IMR-90 (cell line): ENCODE measurements at regions not wholly inside any gene's neighbourhood (a gene's known extent, or its start where the extent isn't known, plus 50 kb on each side); places are given as distances from the start of the nearest gene placed in this dataset.

Experiments used
- CEBPB ChIP-seq: IDR thresholded peaks from 2 replicates; pipeline ENCODE4 v1.6.1; 2012; ENCODE audit warnings: low read depth, low read length, improper control_type of control experiment
- FOS ChIP-seq: fragments of 150-350 bp; IDR thresholded peaks from 2 replicates; pipeline ENCODE4 v1.6.1; 2016; ENCODE audit warnings: low read depth, low read length
- MAFK ChIP-seq: IDR thresholded peaks from 2 replicates; pipeline ENCODE4 v1.6.1; 2012; ENCODE audit warnings: low read depth, low read length, improper control_type of control experiment
- MAZ ChIP-seq: IDR thresholded peaks from 2 replicates; pipeline ENCODE4 v1.6.1; 2012; ENCODE audit warnings: low read depth, mild to moderate bottlenecking, low read length, improper control_type of control experiment, moderate library complexity, borderline replicate concordance
- MXI1 ChIP-seq: IDR thresholded peaks from 2 replicates; pipeline ENCODE4 v1.6.1; 2012; ENCODE audit warnings: low read depth, mild to moderate bottlenecking, low read length, moderate library complexity, borderline replicate concordance
- NFE2L2 ChIP-seq: fragments of 150-350 bp; IDR thresholded peaks from 2 replicates; pipeline ENCODE4 v1.6.1; 2016; ENCODE audit warnings: low read depth, mild to moderate bottlenecking, low read length
- POLR2A ChIP-seq: IDR thresholded peaks from 2 replicates; pipeline ENCODE4 v1.6.1; 2012; ENCODE audit warnings: mild to moderate bottlenecking, low read depth, low read length
- RAD21 ChIP-seq: IDR thresholded peaks from 2 replicates; pipeline ENCODE4 v1.6.1; 2012; ENCODE audit warnings: low read length, improper control_type of control experiment
- RCOR1 ChIP-seq: IDR thresholded peaks from 2 replicates; pipeline ENCODE4 v1.6.1; 2012; ENCODE audit warnings: mild to moderate bottlenecking, low read length, improper control_type of control experiment; ENCODE audit not compliant: insufficient replicate concordance
- RFX5 ChIP-seq: IDR thresholded peaks from 2 replicates; pipeline ENCODE4 v1.8.0; 2012; ENCODE audit warnings: low read depth, mild to moderate bottlenecking, low read length, moderate library complexity
- SMC3 ChIP-seq: fragments of 150-350 bp; IDR thresholded peaks from 2 replicates; pipeline ENCODE4 v1.6.1; 2016; ENCODE audit warnings: low read depth, mild to moderate bottlenecking, antibody characterized with exemption, low read length, moderate library complexity
- USF2 ChIP-seq: fragments of 150-350 bp; IDR thresholded peaks from 2 replicates; pipeline ENCODE4 v1.6.1; 2017; ENCODE audit warnings: mild to moderate bottlenecking, antibody characterized with exemption, low read length, low read depth
- TF ChIP-seq, protein P1 (sequence below): conservative IDR thresholded peaks from 2 replicates; pipeline ENCODE4 v1.5.1; 2012; ENCODE audit warnings: mild to moderate bottlenecking, low read depth, low read length, improper control_type of control experiment
- TF ChIP-seq, protein P2 (sequence below): fragments of 150-350 bp; IDR thresholded peaks from 2 replicates; pipeline ENCODE4 v1.6.1; 2016; ENCODE audit warnings: low read depth, mild to moderate bottlenecking, low read length, moderate library complexity, borderline replicate concordance

GRCh38 chr3:194270627-194271459, 80.3 kb downstream of the CPN2 start:
- TF ChIP-seq, protein P1, sequence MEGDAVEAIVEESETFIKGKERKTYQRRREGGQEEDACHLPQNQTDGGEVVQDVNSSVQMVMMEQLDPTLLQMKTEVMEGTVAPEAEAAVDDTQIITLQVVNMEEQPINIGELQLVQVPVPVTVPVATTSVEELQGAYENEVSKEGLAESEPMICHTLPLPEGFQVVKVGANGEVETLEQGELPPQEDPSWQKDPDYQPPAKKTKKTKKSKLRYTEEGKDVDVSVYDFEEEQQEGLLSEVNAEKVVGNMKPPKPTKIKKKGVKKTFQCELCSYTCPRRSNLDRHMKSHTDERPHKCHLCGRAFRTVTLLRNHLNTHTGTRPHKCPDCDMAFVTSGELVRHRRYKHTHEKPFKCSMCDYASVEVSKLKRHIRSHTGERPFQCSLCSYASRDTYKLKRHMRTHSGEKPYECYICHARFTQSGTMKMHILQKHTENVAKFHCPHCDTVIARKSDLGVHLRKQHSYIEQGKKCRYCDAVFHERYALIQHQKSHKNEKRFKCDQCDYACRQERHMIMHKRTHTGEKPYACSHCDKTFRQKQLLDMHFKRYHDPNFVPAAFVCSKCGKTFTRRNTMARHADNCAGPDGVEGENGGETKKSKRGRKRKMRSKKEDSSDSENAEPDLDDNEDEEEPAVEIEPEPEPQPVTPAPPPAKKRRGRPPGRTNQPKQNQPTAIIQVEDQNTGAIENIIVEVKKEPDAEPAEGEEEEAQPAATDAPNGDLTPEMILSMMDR = no peak
- no peak for TF ChIP-seq NFE2L2
- TF ChIP-seq MAFK = no peak
- TF ChIP-seq FOS = no peak
- TF ChIP-seq POLR2A = no peak
- no peak for TF ChIP-seq SMC3
- TF ChIP-seq USF2 = no peak
- no peak for TF ChIP-seq RAD21
- TF ChIP-seq MXI1 = no peak
- TF ChIP-seq, protein P2, sequence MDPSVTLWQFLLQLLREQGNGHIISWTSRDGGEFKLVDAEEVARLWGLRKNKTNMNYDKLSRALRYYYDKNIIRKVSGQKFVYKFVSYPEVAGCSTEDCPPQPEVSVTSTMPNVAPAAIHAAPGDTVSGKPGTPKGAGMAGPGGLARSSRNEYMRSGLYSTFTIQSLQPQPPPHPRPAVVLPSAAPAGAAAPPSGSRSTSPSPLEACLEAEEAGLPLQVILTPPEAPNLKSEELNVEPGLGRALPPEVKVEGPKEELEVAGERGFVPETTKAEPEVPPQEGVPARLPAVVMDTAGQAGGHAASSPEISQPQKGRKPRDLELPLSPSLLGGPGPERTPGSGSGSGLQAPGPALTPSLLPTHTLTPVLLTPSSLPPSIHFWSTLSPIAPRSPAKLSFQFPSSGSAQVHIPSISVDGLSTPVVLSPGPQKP = no peak
- TF ChIP-seq CEBPB = no peak
- TF ChIP-seq RFX5 = no peak
- no peak for TF ChIP-seq RCOR1
- no peak for TF ChIP-seq MAZ
